Epithelial cell of prostate (primary cell): ENCODE measurements at regions not wholly inside any gene's neighbourhood (a gene's known extent, or its start where the extent isn't known, plus 50 kb on each side); places are given as distances from the start of the nearest gene placed in this dataset.
"Not testable (repeated sequence)": the region's sequence is repeated elsewhere in the genome, so short reads cannot be mapped to it uniquely, and the experiment has no call there.

Experiments used
- DNase-seq: peaks from one replicate; pipeline ENCODE4 v3.0.0-alpha.2; 2011; ENCODE audit warnings: low read depth, low spot score
- H3K27ac ChIP-seq: fragments of 450-650 bp; 2 replicates; pipeline ENCODE4 v1.5.1; 2017; ENCODE audit warnings: mild to moderate bottlenecking

DNA sequence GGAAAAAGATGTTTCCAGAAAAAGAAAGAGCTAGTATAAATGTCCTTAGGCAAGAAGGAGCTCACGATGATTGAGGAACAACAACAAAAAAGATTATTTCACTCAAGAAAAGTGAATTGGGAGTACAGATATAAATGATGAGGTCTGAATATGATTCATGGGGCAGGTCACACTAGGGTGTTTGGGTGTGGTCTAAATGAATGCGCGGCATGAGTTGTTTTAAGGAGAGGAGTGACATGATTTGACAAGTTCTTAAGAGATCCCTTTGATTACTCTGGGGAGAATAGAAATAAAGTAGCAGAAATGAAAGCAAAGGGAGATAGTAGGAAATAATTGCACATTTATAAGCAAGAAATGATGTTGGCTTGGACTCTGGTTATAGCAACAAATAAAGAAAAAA is 59.3 kb downstream of the NUTM2D start:
- DNase-seq = peak; percentile 16
- H3K27ac ChIP-seq = not testable (repeated sequence)

DNA sequence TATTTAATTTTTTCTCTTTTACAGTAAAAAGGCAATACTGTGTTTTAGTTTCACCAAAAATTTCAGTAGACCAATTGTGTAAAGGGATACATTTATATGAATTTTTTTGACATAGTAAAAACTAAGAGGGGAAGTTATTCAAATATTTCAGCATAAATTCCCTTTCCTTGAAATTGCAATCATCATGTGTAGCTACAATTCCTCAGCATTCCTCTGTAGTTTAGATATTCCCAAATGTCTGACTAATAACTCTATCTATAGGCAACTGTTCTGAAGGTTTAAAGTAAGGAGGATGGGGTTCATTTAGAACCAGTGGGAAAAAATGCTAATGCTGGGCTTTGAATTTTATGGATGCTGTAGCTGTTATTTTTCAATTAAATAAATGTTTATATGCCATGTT is 65.1 kb downstream of the NUTM2D start:
- DNase-seq, H3K27ac ChIP-seq: not testable (repeated sequence)

- H3K27ac ChIP-seq, DNase-seq: not testable (repeated sequence)
Observed at GRCh38 chr10:87424697-87425373, 67.3 kb downstream of the NUTM2D start.

GRCh38 chr10:87433836-87434235 is 70.9 kb upstream of the MINPP1 start:
- not testable (repeated sequence) for H3K27ac ChIP-seq, DNase-seq

DNA sequence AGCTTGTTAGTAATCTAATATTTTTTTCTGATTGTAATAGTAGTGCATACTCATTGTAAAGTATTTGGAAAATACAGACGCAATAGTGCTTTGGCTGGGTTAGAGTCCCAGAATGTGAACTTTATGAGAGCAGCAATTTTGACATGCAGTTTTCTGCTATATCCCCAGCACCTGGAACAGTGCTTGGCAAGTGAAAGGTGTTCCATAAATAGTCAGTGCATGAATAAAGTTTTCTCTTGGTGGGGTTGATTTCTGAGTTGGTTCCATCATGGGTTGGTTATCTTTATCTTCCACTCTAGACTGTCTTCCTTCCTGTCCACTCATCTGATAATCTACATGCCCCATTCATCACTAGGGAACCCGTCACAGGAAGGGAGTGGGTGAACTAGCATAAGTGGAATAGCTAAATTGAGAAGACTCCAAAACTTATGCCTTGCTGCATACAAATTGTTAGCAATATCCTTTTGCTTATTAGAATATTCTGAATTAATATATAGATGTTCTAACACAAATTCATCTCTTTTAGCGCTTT is 69.3 kb upstream of the MINPP1 start:
- H3K27ac ChIP-seq, DNase-seq: not testable (repeated sequence)

DNA sequence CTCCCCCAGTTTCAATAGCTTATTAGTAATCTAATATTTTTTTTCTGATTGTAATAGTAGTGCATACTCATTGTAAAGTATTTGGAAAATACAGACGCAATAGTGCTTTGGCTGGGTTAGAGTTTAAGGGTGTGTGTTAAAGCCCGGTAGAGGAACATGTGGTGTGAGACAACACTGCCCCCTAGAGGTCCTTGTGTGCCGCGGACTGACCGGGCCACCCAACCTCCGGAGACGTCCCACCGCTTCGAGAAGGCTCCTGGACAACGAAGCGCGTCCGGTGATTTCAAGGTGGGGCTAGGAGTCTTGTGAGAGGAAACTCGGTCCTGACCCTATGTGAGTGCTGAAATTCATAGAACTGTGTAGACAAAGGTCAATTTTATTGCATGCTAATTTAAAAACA is 68.6 kb upstream of the MINPP1 start:
- DNase-seq, H3K27ac ChIP-seq: not testable (repeated sequence)

GRCh38 chr10:87437450-87437849 is 67.2 kb upstream of the MINPP1 start:
- not testable (repeated sequence) for DNase-seq, H3K27ac ChIP-seq
